ENCODE measurements at regions not wholly inside any gene's neighbourhood (a gene's known extent, or its start where the extent isn't known, plus 50 kb on each side); places are given as distances from the start of the nearest gene placed in this dataset.

- no peaks in the 10 kb centered on the region for H3K27me3 ChIP-seq (ENCODE audit: control insufficient read depth, insufficient read depth, low read length)
- DNase-seq (ENCODE audit: low read depth in 2 of 2) = no peak
- H3K9me3 ChIP-seq (ENCODE audit: control insufficient read depth, insufficient read depth, low read depth, low read length) = no peaks in the 10 kb centered on the region
- no peaks in the 10 kb centered on the region for H3K79me2 ChIP-seq (ENCODE audit: control insufficient read depth, insufficient read depth, low read length)
- no peaks in the 10 kb centered on the region for H4K20me1 ChIP-seq (ENCODE audit: control insufficient read depth, extremely low read depth, insufficient read depth, low read length)
- no peak overlapping the region for H2AFZ ChIP-seq (ENCODE audit: low read length)
- TF ChIP-seq CTCF (conservative IDR thresholded peaks at IDR 0.05 in 1 of 2, IDR thresholded peaks at IDR 0.05 in 1 of 2; ENCODE audit: low read depth in 1 of 2, low read length in 2 of 2) (no peak), EZH2 (IDR thresholded peaks at IDR 0.05; ENCODE audit: low read length, missing control alignments) (no peak)
- no peak overlapping the region for H3K4me2 ChIP-seq (ENCODE audit: extremely low read depth, insufficient read depth, low read length)
- no peaks in the 10 kb centered on the region for H3K4me1 ChIP-seq (ENCODE audit: control insufficient read depth, extremely low read depth, insufficient read depth, low read length)
- no peaks in the 10 kb centered on the region for H3K36me3 ChIP-seq (ENCODE audit: control insufficient read depth, insufficient read depth, low read length)
- no peak overlapping the region for H3K4me3 ChIP-seq (replicated peaks in 1 of 4; ENCODE audit: control extremely low read depth in 1 of 4, insufficient read depth in 1 of 4, low read depth in 3 of 4, low read length in 4 of 4)
- H3K27ac ChIP-seq (ENCODE audit: insufficient read depth, low read length) = no peak overlapping the region
- no peak overlapping the region for H3K9ac ChIP-seq (ENCODE audit: insufficient read depth, low read length)
Observed at GRCh38 chr9:86671018-86671417, 276.3 kb downstream of the GAS1 start.

DNA sequence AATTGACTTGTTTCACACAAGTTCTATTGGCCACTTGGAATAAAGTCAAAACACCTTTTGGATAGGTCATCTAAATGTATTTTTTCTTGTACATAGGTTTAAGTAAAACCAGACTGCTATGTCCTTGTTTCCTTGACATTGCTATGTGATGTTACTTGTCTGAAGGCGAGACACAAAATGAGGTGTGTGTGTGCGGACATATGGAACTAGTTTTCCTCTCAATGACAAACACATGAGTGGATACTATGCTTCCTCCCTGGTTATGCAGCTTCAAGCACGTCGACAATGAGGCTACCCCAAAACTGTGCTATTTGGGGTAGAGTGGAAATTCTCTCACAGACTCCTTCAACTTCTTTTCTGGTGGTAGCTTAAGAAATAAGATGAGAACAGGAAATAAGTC, 276.8 kb downstream of the GAS1 start:
- Histone ChIP-seq H3K4me3 (replicated peaks in 1 of 4; ENCODE audit: control extremely low read depth in 1 of 4, insufficient read depth in 1 of 4, low read depth in 3 of 4, low read length in 4 of 4) (no peak overlapping the region), H3K9ac (ENCODE audit: insufficient read depth, low read length) (no peak overlapping the region), H3K36me3 (ENCODE audit: control insufficient read depth, insufficient read depth, low read length) (no peaks in the 10 kb centered on the region), H2AFZ (ENCODE audit: low read length) (no peak overlapping the region), H3K4me1 (ENCODE audit: control insufficient read depth, extremely low read depth, insufficient read depth, low read length) (no peaks in the 10 kb centered on the region), H3K27me3 (ENCODE audit: control insufficient read depth, insufficient read depth, low read length) (no peaks in the 10 kb centered on the region), H3K79me2 (ENCODE audit: control insufficient read depth, insufficient read depth, low read length) (no peaks in the 10 kb centered on the region), H3K4me2 (ENCODE audit: extremely low read depth, insufficient read depth, low read length) (no peak overlapping the region), H3K9me3 (ENCODE audit: control insufficient read depth, insufficient read depth, low read depth, low read length) (no peaks in the 10 kb centered on the region), H4K20me1 (ENCODE audit: control insufficient read depth, extremely low read depth, insufficient read depth, low read length) (no peaks in the 10 kb centered on the region), H3K27ac (ENCODE audit: insufficient read depth, low read length) (no peak overlapping the region)
- TF ChIP-seq EZH2 (IDR thresholded peaks at IDR 0.05; ENCODE audit: low read length, missing control alignments) (no peak), CTCF (conservative IDR thresholded peaks at IDR 0.05 in 1 of 2, IDR thresholded peaks at IDR 0.05 in 1 of 2; ENCODE audit: low read depth in 1 of 2, low read length in 2 of 2) (no peak)
- no peak for DNase-seq (ENCODE audit: low read depth in 2 of 2)

GRCh38 chr9:86670076-86670475, 277.2 kb downstream of the GAS1 start:
- Histone ChIP-seq H3K9me3 (ENCODE audit: control insufficient read depth, insufficient read depth, low read depth, low read length) (no peaks in the 10 kb centered on the region), H3K27ac (ENCODE audit: insufficient read depth, low read length) (no peak overlapping the region), H4K20me1 (ENCODE audit: control insufficient read depth, extremely low read depth, insufficient read depth, low read length) (no peaks in the 10 kb centered on the region), H2AFZ (ENCODE audit: low read length) (no peak overlapping the region), H3K79me2 (ENCODE audit: control insufficient read depth, insufficient read depth, low read length) (no peaks in the 10 kb centered on the region), H3K4me1 (ENCODE audit: control insufficient read depth, extremely low read depth, insufficient read depth, low read length) (no peaks in the 10 kb centered on the region), H3K36me3 (ENCODE audit: control insufficient read depth, insufficient read depth, low read length) (no peaks in the 10 kb centered on the region), H3K9ac (ENCODE audit: insufficient read depth, low read length) (no peak overlapping the region), H3K4me2 (ENCODE audit: extremely low read depth, insufficient read depth, low read length) (no peak overlapping the region), H3K27me3 (ENCODE audit: control insufficient read depth, insufficient read depth, low read length) (no peaks in the 10 kb centered on the region), H3K4me3 (replicated peaks in 1 of 4; ENCODE audit: control extremely low read depth in 1 of 4, insufficient read depth in 1 of 4, low read depth in 3 of 4, low read length in 4 of 4) (no peak overlapping the region)
- TF ChIP-seq CTCF (conservative IDR thresholded peaks at IDR 0.05 in 1 of 2, IDR thresholded peaks at IDR 0.05 in 1 of 2; ENCODE audit: low read depth in 1 of 2, low read length in 2 of 2) (no peak), EZH2 (IDR thresholded peaks at IDR 0.05; ENCODE audit: low read length, missing control alignments) (no peak)
- no peak for DNase-seq (ENCODE audit: low read depth in 2 of 2)

Data from fibroblast of lung (primary cell).